Psoas muscle (tissue), 7 donors: ENCODE measurements at regions not wholly inside any gene's neighbourhood (a gene's known extent, or its start where the extent isn't known, plus 50 kb on each side); places are given as distances from the start of the nearest gene placed in this dataset.

Source experiments
- ATAC-seq, 4 donors: fragments of 200-7000 bp; cut with Tn5 transposase; one replicate each; pipeline ENCODE4 v1.9.1; 2020; ENCODE audit warnings: moderate library complexity in 3 of 4, mild to moderate bottlenecking in 2 of 4
- DNase-seq, 2 donors: peaks; one replicate each; pipeline ENCODE4 v3.0.0-alpha.2; 2020
- H3K27ac ChIP-seq: fragments of 200-600 bp; one replicate; pipeline ENCODE4 v1.8.0; 2022
- H3K27me3 ChIP-seq, 3 donors: fragments of 200-600 bp in 1 of 3; one replicate each; pipeline versions ENCODE4 v1.6.1 to v1.8.0; 2013 to 2022; ENCODE audit warnings: low read length in 2 of 3, mild to moderate bottlenecking in 2 of 3, moderate library complexity in 1 of 3; ENCODE audit not compliant: insufficient read depth in 3 of 3
- H3K36me3 ChIP-seq, 2 donors: fragments of 200-600 bp in 1 of 2; one replicate each; pipeline versions ENCODE4 v1.6.1 to v1.8.0; 2013 to 2022; ENCODE audit warnings: low read depth in 1 of 2, mild to moderate bottlenecking in 1 of 2, moderate library complexity in 1 of 2; ENCODE audit not compliant: insufficient read depth in 1 of 2
- H3K4me1 ChIP-seq: fragments of 200-600 bp; one replicate; pipeline ENCODE4 v1.8.0; 2022
- H3K4me3 ChIP-seq: fragments of 200-600 bp; one replicate; pipeline ENCODE4 v1.8.0; 2022; ENCODE audit warnings: mild to moderate bottlenecking
- H3K9me3 ChIP-seq: fragments of 200-600 bp; one replicate; pipeline ENCODE4 v1.8.0; 2022
- whole genome bisulfite sequencing, 3 donors: extraction: QIAGEN DNeasy Blood & Tissue Kit; methylation state at CpG; one replicate each; pipeline versions ENCODE4 v1.1.6 to v1.1.7; 2013; 5-methylcytosine and 5-hydroxymethylcytosine counted together
- intact Hi-C, 2 donors: fragments of 100-400 bp; cut with DNase I; formaldehyde crosslinking; loops; one replicate each; pipeline versions ENCODE4 v1.11.0 to v1.14.2; 2022
- TF ChIP-seq, protein P1 (sequence below): fragments of 200-600 bp; IDR thresholded peaks from one replicate; pipeline ENCODE4 v1.8.0; 2022; ENCODE audit warnings: antibody characterized with exemption
- donor health status: healthy with polysubstance abuse.
- donor health status: DM: no; HTN: no; CAD: no; lungs with moderate emphysema.
- donor health status: Bipolar disorder and iron deficiency.
- donor health status: healthy.
- donor health status: DM: yes; HTN: yes; CAD: no.
- donor health status: DM: no; HTN: no; CAD: no.
- donor health status: DM: yes; HTN: yes; CAD: no.

DNA sequence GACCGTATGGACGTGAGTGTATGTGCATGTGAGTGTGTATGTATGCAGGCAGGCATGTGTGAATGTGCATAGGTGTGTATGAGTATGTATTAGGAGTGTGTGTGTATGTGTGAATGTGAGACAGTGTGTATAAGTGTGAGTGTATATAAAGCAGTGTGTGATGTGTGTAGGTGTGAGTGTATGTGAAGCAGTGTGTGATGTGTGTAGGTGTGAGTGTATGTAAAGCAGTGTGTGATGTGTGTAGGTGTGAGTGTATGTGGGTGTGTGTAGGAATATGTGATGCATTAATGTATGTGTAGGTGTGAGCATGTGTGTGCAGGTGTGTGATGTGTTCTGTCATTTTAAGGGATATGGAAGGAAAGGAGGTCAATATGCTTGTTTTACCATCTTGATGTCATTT lies 215.5 kb downstream of the GADD45G start:
- Histone ChIP-seq H3K27me3 (peaks cover 0 to 3% (median 0%) of the 10 kb centered on the region in 3 donors), H3K9me3 (no peaks in the 10 kb centered on the region), H3K4me1 (peaks cover 4% of the 10 kb centered on the region), H3K4me3 (no peak overlapping the region), H3K27ac (no peak overlapping the region), H3K36me3 (no peaks in the 10 kb centered on the region)
- TF ChIP-seq, protein P1, sequence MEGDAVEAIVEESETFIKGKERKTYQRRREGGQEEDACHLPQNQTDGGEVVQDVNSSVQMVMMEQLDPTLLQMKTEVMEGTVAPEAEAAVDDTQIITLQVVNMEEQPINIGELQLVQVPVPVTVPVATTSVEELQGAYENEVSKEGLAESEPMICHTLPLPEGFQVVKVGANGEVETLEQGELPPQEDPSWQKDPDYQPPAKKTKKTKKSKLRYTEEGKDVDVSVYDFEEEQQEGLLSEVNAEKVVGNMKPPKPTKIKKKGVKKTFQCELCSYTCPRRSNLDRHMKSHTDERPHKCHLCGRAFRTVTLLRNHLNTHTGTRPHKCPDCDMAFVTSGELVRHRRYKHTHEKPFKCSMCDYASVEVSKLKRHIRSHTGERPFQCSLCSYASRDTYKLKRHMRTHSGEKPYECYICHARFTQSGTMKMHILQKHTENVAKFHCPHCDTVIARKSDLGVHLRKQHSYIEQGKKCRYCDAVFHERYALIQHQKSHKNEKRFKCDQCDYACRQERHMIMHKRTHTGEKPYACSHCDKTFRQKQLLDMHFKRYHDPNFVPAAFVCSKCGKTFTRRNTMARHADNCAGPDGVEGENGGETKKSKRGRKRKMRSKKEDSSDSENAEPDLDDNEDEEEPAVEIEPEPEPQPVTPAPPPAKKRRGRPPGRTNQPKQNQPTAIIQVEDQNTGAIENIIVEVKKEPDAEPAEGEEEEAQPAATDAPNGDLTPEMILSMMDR, result no peak
- intact Hi-C loops, result no loop called here
- ATAC-seq (no peak), DNase-seq (no peak)
- WGBS, 3 donors, result 96 to 99% (median 98%) methylated on average over 2 of the region's 2 CpGs

DNA sequence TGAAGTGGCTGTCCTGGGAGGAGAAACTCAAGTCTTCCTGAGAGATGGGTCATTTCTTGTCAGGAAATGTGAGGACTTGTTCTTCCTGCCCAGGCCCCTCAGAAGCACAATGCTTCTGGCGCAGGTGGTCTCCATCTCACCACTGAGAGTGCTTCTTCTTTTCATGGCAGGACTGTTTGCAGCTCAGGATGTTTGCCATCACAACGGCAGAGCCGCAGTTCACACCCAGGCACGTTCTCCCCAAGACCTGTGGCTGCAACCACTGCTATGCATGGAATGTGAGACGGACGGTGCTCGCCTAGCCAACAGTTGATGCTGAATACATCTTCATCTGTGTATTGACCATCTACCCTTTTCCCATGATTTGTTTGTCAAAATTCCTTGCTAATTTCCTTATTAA lies 216.3 kb downstream of the GADD45G start:
- no peak overlapping the region for H3K4me3 ChIP-seq
- H3K4me1 ChIP-seq, result peaks cover 4% of the 10 kb centered on the region
- H3K27me3 ChIP-seq, result peaks cover 0 to 3% (median 0%) of the 10 kb centered on the region in 3 donors
- intact Hi-C loops, result no loop called here
- TF ChIP-seq, protein P1, result no peak
- DNase-seq, result no peak
- H3K27ac ChIP-seq, result no peak overlapping the region
- no peaks in the 10 kb centered on the region for H3K36me3 ChIP-seq
- WGBS, 3 donors, result 72 to 80% (median 78%) methylated on average over 7 of the region's 7 CpGs
- H3K9me3 ChIP-seq, result no peaks in the 10 kb centered on the region
- ATAC-seq, result no peak

DNA sequence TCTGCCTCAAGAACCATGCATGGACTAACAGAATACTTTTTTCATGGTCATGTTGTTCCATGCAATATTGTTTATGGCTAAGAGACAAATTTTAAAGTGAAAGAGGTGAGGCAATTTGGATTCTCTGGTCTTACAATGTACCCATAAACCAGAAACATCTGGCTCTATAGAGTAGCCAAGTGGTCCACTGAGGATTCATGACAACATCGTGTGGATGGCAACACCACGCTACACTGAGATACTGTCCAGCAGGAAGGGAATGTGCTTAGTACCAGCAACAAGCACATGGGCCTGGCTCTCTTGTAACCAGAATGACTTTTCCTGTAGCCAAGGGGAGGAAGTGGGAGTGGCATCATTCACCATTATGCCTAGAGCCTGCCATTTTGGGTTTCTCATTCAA lies 218.2 kb downstream of the GADD45G start:
- TF ChIP-seq, protein P1, result no peak
- peaks cover 0 to 3% (median 0%) of the 10 kb centered on the region in 3 donors for H3K27me3 ChIP-seq
- ATAC-seq (no peak), DNase-seq (no peak)
- no peak overlapping the region for H3K27ac ChIP-seq
- WGBS, 3 donors, result 76 to 92% (median 76%) methylated on average over 2 of the region's 2 CpGs
- no peaks in the 10 kb centered on the region for H3K36me3 ChIP-seq
- H3K4me3 ChIP-seq, result no peak overlapping the region
- no peaks in the 10 kb centered on the region for H3K4me1 ChIP-seq
- intact Hi-C loops, result no loop called here
- H3K9me3 ChIP-seq, result no peaks in the 10 kb centered on the region

DNA sequence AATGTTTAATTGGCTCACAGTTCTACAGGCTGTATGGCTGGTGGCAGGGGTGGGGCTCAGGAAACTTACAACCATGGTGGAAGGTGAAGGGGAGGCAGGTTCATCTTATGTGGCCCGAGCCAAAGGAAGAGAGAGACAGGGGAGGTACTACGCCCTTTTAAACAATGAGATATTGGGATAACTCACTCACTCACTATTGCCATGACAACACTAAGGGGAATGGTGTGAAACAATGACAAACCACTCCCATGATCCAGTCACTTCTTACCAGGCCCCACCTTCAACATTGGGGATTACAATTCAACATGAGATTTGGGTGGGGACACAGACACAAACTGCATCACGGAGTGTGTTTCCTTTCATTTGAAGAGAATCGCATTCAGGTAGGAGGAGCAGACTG lies 220.9 kb downstream of the GADD45G start:
- Histone ChIP-seq H3K4me3 (no peak overlapping the region), H3K27me3 (no peaks in the 10 kb centered on the region), H3K4me1 (no peaks in the 10 kb centered on the region), H3K9me3 (no peaks in the 10 kb centered on the region), H3K36me3 (no peaks in the 10 kb centered on the region), H3K27ac (no peak overlapping the region)
- intact Hi-C loops, result no loop called here
- WGBS, 3 donors, result 86 to 95% (median 92%) methylated on average over 4 of the region's 4 CpGs
- DNase-seq (no peak), ATAC-seq (no peak)
- TF ChIP-seq, protein P1, result no peak

GRCh38 chr9:89826186-89826585 lies 221.4 kb downstream of the GADD45G start:
- DNase-seq (no peak), ATAC-seq (no peak)
- TF ChIP-seq, protein P1, result no peak
- no peaks in the 10 kb centered on the region for H3K36me3 ChIP-seq
- H3K27ac ChIP-seq, result no peak overlapping the region
- no peaks in the 10 kb centered on the region for H3K4me1 ChIP-seq
- intact Hi-C loops, result no loop called here
- no peaks in the 10 kb centered on the region for H3K27me3 ChIP-seq
- no peaks in the 10 kb centered on the region for H3K9me3 ChIP-seq
- WGBS, 3 donors, result 88 to 94% (median 92%) methylated on average over 8 of the region's 8 CpGs
- no peak overlapping the region for H3K4me3 ChIP-seq
